Esophagus muscularis mucosa (tissue), 4 donors: ENCODE measurements at regions not wholly inside any gene's neighbourhood (a gene's known extent, or its start where the extent isn't known, plus 50 kb on each side); places are given as distances from the start of the nearest gene placed in this dataset.

Source experiments
- DNase-seq: peaks from one replicate; pipeline ENCODE4 v3.0.0-alpha.2; 2017; ENCODE audit errors: extremely low spot score
- H3K27ac ChIP-seq, 4 donors: fragments of 200-600 bp; sonication (generic); replicated peaks in 1 of 4; 1 replicate in 3 of 4; 2 replicates in 1 of 4; pipeline ENCODE4 v1.5.1; 2016 to 2019; ENCODE audit warnings: mild to moderate bottlenecking in 1 of 4
- H3K27me3 ChIP-seq, 4 donors: fragments of 200-600 bp; sonication (generic); one replicate each; pipeline versions ENCODE4 v1.5.1 to v1.6.0; 2016 to 2019
- H3K36me3 ChIP-seq, 4 donors: fragments of 200-600 bp; sonication (generic); one replicate each; pipeline ENCODE4 v1.5.1; 2016 to 2019
- H3K4me1 ChIP-seq, 4 donors: fragments of 200-600 bp; sonication (generic); one replicate each; pipeline ENCODE4 v1.5.1; 2016 to 2019
- H3K4me3 ChIP-seq, 4 donors: fragments of 200-600 bp; sonication (generic); 1 replicate in 2 of 4; 2 replicates in 2 of 4; pipeline ENCODE4 v1.5.1; 2016 to 2019; ENCODE audit warnings: mild to moderate bottlenecking in 4 of 4, moderate library complexity in 1 of 4
- H3K9me3 ChIP-seq, 4 donors: fragments of 200-600 bp; sonication (generic); 1 replicate in 3 of 4; 2 replicates in 1 of 4; pipeline ENCODE4 v1.5.1; 2016 to 2019
- EP300 ChIP-seq: sonication (generic); formaldehyde crosslinking; IDR thresholded peaks from one replicate; pipeline ENCODE4 v1.6.1; 2017; ENCODE audit warnings: antibody characterized with exemption
- POLR2A ChIP-seq: fragments of 450-650 bp; IDR thresholded peaks from one replicate; pipeline ENCODE4 v1.6.1; 2017; ENCODE audit warnings: antibody characterized with exemption, moderate library complexity, mild to moderate bottlenecking, low read depth
- POLR2AphosphoS5 ChIP-seq, 2 donors: sonication (generic); formaldehyde crosslinking; IDR thresholded peaks; one replicate each; pipeline ENCODE4 v1.6.1; 2017; ENCODE audit warnings: antibody characterized with exemption in 2 of 2
- WGBS: methylation state at CpG from one replicate; pipeline ENCODE4 v1.1.5; 2018; 5-methylcytosine and 5-hydroxymethylcytosine counted together
- intact Hi-C: fragments of 100-400 bp; cut with DNase I; formaldehyde crosslinking; loops from one replicate; pipeline ENCODE4 v1.15.1; 2023
- TF ChIP-seq, protein P1 (sequence below), 3 experiments: fragments of 200-600 bp in 2 of 3; fragments of 450-650 bp in 1 of 3; sonication (generic) in 2 of 3; IDR thresholded peaks; one replicate each; pipeline ENCODE4 v1.5.1; 2017 to 2019; ENCODE audit warnings: antibody characterized with exemption in 3 of 3, mild to moderate bottlenecking in 2 of 3, moderate library complexity in 1 of 3

DNA sequence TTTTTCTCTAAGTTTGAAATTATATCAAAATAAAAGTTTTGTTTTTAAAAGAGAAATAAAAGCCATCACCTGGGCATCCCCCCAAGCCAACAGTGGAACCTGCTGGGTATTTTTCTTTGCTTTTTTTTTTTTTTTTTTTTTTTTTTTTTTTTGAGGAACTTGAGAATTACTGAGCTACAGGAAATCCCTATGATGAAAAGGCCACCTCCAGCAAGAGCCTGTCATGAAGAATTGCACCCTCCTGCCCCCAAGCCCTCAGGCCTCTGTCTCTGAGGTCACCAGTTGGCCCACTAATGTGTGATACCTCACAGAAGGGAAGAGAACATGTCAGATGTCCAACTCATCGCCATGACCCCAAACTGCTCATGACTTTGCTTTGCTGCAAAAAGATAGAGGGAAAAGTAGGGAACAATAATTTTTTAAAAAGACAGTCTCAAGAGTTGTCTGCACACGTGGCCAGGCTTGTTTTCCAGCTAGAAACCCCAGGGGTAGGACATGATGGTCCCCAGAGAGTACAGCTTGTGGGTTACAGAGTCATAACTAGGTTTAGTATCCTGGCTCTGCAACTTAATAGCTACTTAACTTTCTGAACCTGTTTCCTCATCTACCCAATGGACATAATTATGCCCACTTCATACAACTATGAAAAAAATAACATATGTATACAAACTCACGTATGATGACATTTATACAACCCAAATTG lies 124.3 kb upstream of the EGLN3 start:
- no peaks in the 10 kb centered on the region for H3K27me3 ChIP-seq
- H3K9me3 ChIP-seq: peaks cover 0 to 4% (median 0%) of the 10 kb centered on the region in 4 donors
- intact Hi-C loops: no loop called here
- H3K27ac ChIP-seq: no peak overlapping the region
- no peak for DNase-seq
- no peaks in the 10 kb centered on the region for H3K36me3 ChIP-seq
- no peaks in the 10 kb centered on the region for H3K4me1 ChIP-seq
- no peak overlapping the region for H3K4me3 ChIP-seq
- WGBS: 75% methylated on average over 3 of the region's 3 CpGs
- TF ChIP-seq POLR2AphosphoS5 (IDR thresholded peaks at IDR 0.05) (no peak), POLR2A (no peak), EP300 (no peak)
- TF ChIP-seq, protein P1, sequence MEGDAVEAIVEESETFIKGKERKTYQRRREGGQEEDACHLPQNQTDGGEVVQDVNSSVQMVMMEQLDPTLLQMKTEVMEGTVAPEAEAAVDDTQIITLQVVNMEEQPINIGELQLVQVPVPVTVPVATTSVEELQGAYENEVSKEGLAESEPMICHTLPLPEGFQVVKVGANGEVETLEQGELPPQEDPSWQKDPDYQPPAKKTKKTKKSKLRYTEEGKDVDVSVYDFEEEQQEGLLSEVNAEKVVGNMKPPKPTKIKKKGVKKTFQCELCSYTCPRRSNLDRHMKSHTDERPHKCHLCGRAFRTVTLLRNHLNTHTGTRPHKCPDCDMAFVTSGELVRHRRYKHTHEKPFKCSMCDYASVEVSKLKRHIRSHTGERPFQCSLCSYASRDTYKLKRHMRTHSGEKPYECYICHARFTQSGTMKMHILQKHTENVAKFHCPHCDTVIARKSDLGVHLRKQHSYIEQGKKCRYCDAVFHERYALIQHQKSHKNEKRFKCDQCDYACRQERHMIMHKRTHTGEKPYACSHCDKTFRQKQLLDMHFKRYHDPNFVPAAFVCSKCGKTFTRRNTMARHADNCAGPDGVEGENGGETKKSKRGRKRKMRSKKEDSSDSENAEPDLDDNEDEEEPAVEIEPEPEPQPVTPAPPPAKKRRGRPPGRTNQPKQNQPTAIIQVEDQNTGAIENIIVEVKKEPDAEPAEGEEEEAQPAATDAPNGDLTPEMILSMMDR (IDR thresholded peaks at IDR 0.05): no peak

DNA sequence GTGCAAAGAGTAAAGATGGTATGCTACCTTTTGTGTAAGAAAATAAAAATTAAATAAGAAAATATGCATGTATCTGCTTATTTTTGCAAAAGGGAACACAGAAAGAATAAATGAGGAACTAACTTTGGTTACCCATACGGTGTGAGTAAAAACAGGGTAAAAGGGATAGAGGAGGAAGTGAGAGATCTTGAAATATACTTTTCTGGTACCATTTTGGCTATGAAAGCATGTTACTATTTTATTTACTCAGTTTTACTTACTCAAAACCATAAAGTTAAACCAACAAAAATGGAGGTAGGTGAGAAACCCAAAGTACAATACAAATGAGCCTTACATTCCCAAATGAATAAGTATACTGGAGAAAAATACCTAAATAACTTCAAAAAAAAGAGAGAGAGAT lies 122.0 kb upstream of the EGLN3 start:
- no peak for DNase-seq
- Histone ChIP-seq H3K4me3 (no peak overlapping the region), H3K9me3 (peaks cover 0 to 4% (median 0%) of the 10 kb centered on the region in 4 donors), H3K27ac (no peak overlapping the region), H3K4me1 (peaks cover 0 to 5% (median 2%) of the 10 kb centered on the region in 4 donors), H3K27me3 (no peaks in the 10 kb centered on the region), H3K36me3 (no peaks in the 10 kb centered on the region)
- 100% methylated on average over 1 of the region's 1 CpG for WGBS
- intact Hi-C loops: no loop called here
- TF ChIP-seq EP300 (no peak), POLR2AphosphoS5 (IDR thresholded peaks at IDR 0.05) (no peak), POLR2A (no peak)
- TF ChIP-seq, protein P1 (IDR thresholded peaks at IDR 0.05): no peak

DNA sequence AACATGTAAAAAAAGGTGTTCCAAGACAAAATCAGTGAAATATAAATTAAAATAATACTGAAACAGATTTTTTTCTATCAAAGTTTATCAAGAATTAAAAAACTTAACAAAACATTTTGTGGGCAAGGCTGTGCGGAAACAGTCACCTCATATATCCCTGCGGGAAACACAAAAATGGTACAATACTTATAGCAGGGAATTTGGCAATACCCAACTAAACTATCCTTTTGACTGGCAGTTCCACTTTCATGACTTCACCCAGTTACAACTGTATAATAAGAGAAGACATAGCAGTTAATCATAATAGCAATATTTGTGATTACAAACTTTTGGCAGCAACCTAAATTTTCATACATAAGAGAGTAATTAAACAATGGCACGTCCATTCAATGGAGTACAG lies 121.5 kb upstream of the EGLN3 start:
- peaks cover 0 to 4% (median 0%) of the 10 kb centered on the region in 4 donors for H3K9me3 ChIP-seq
- intact Hi-C loops: no loop called here
- peaks cover 0 to 7% (median 3%) of the 10 kb centered on the region in 4 donors for H3K4me1 ChIP-seq
- no peaks in the 10 kb centered on the region for H3K27me3 ChIP-seq
- H3K27ac ChIP-seq: no peak overlapping the region
- DNase-seq: no peak
- H3K4me3 ChIP-seq: no peak overlapping the region
- WGBS: 97% methylated on average over 3 of the region's 3 CpGs
- H3K36me3 ChIP-seq: no peaks in the 10 kb centered on the region
- TF ChIP-seq POLR2A: no peak
- TF ChIP-seq, protein P1 (IDR thresholded peaks at IDR 0.05): no peak
- no peak for TF ChIP-seq EP300
- no peak for TF ChIP-seq POLR2AphosphoS5 (IDR thresholded peaks at IDR 0.05)

DNA sequence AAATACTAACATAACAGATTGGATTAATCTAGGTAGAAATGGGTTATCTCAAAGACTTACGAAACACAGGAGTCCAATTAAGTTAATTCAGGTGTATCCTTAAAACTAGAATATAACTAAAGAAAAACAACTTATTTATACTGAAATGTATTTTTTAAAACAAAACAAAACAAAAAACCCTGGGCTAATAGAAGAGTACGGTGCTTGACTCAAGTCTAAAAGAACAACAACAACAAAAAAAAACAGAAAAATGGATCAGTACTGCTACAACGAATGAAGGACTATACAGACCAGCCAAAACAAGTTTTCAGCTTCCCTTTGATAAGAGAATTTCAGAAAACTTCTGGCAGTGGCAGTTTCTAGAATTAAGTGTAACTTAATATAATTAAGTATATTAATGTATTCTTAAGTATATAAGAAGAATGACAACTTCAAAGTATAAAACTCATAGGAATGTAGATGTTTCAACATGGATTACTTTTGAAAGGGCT lies 120.1 kb upstream of the EGLN3 start:
- intact Hi-C loops: no loop called here
- WGBS: 90% methylated on average over 3 of the region's 3 CpGs

More for the DNA sequence above, 120.1 kb upstream of the EGLN3 start:
- Histone ChIP-seq H3K27me3 (no peaks in the 10 kb centered on the region), H3K9me3 (peaks cover 0 to 4% (median 0%) of the 10 kb centered on the region in 4 donors), H3K36me3 (no peaks in the 10 kb centered on the region), H3K4me1 (peaks cover 0 to 7% (median 3%) of the 10 kb centered on the region in 4 donors), H3K27ac (no peak overlapping the region), H3K4me3 (no peak overlapping the region)
- TF ChIP-seq EP300 (no peak), POLR2AphosphoS5 (IDR thresholded peaks at IDR 0.05) (no peak), POLR2A (no peak)
- TF ChIP-seq, protein P1 (IDR thresholded peaks at IDR 0.05): no peak
- no peak for DNase-seq
